NB4 (cell line): ENCODE measurements at regions not wholly inside any gene's neighbourhood (a gene's known extent, or its start where the extent isn't known, plus 50 kb on each side); places are given as distances from the start of the nearest gene placed in this dataset.
A peak's percentile ranks its signal among the peaks of the same experiment; 100 is the strongest.
"Not testable (repeated sequence)": the region's sequence is repeated elsewhere in the genome, so short reads cannot be mapped to it uniquely, and the experiment has no call there.

Experiments
- DNase-seq: peaks from one replicate; pipeline ENCODE4 v3.0.0; 2010; ENCODE audit warnings: low read depth
- H3K4me3 ChIP-seq: one replicate; pipeline ENCODE4 v1.5.1; 2011; ENCODE audit warnings: mild to moderate bottlenecking, low read depth, low read length, moderate library complexity
- MYC ChIP-seq: IDR thresholded peaks from 2 replicates; pipeline ENCODE4 v1.6.1; 2011; ENCODE audit warnings: low read depth, low read length
- POLR2A ChIP-seq: IDR thresholded peaks from 2 replicates; pipeline ENCODE4 v1.6.1; 2011; ENCODE audit warnings: mild to moderate bottlenecking; ENCODE audit not compliant: insufficient read length; ENCODE audit errors: extremely low read depth
- TF ChIP-seq, protein P1 (sequence below): IDR thresholded peaks from one replicate; pipeline ENCODE4 v1.5.1; 2012; ENCODE audit warnings: low read depth, low read length
- TF ChIP-seq, protein P2 (sequence below): IDR thresholded peaks from 2 replicates; pipeline ENCODE4 v1.6.1; 2011; ENCODE audit warnings: low read depth, low read length

DNA sequence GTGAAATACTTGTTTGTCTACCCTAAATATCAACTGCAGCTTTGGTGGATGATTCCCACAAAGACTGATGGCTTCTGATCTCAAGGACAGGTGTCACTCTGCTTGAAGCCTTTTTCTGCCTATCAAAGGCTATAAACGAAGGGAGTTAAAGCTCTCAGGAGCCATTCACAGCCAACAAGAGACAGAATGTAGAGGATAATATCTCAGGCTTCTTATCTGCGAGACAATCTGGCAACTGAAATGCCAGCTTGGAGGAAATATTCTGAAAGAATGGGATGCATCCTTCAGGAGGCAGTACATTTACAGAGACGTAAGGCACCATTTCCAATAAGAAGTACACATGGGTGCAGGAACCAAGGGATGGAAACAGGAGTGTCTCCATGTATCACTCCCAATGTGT is 549.4 kb downstream of the GPAM start:
- DNase-seq: no peak
- no peak for TF ChIP-seq POLR2A
- TF ChIP-seq, protein P1, sequence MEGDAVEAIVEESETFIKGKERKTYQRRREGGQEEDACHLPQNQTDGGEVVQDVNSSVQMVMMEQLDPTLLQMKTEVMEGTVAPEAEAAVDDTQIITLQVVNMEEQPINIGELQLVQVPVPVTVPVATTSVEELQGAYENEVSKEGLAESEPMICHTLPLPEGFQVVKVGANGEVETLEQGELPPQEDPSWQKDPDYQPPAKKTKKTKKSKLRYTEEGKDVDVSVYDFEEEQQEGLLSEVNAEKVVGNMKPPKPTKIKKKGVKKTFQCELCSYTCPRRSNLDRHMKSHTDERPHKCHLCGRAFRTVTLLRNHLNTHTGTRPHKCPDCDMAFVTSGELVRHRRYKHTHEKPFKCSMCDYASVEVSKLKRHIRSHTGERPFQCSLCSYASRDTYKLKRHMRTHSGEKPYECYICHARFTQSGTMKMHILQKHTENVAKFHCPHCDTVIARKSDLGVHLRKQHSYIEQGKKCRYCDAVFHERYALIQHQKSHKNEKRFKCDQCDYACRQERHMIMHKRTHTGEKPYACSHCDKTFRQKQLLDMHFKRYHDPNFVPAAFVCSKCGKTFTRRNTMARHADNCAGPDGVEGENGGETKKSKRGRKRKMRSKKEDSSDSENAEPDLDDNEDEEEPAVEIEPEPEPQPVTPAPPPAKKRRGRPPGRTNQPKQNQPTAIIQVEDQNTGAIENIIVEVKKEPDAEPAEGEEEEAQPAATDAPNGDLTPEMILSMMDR: no peak
- no peak overlapping the region for H3K4me3 ChIP-seq

DNA sequence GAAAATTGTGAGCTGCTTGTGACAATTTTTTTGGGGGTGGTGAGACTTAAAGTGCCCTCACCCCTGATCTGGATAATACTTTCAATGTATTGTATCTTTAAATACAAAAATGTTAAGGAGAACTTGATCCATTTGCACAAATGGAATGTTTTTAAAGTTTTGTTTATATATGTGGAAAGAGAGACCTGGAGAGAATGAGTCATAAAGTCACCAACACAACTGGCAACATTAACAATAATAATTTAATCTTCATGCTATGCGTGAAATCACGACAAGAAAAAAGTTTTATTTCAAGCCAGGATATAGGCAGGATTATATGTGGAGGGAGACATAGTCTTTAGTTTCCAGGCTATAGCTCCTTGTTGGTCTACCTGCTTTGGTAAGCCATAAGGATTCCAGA is 537.5 kb downstream of the GPAM start:
- TF ChIP-seq MYC (no peak), POLR2A (no peak)
- TF ChIP-seq, protein P1: no peak
- TF ChIP-seq, protein P2, sequence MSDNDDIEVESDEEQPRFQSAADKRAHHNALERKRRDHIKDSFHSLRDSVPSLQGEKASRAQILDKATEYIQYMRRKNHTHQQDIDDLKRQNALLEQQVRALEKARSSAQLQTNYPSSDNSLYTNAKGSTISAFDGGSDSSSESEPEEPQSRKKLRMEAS: no peak
- no peak overlapping the region for H3K4me3 ChIP-seq
- no peak for DNase-seq

DNA sequence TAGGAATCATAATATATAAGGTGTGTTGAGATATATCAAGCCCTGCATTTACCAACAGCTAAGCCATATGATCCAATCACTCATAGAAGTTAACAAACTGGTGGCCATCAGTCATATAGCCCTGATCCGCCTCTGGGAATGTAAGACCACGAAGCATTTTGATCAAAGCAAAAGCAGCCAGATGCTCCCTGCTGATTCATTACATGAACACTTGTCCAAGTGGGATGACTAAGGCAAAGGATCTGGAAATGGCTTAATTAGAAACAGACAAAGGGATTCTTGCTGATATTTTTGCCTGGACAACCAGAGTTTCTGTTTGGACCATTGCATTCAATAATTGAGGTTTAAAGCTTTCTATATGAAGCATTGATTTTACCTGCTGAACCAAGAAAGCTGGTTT is 535.5 kb downstream of the GPAM start:
- DNase-seq: no peak
- TF ChIP-seq MYC (no peak), POLR2A (no peak)
- TF ChIP-seq, protein P2: no peak
- TF ChIP-seq, protein P1: no peak
- no peak overlapping the region for H3K4me3 ChIP-seq

DNA sequence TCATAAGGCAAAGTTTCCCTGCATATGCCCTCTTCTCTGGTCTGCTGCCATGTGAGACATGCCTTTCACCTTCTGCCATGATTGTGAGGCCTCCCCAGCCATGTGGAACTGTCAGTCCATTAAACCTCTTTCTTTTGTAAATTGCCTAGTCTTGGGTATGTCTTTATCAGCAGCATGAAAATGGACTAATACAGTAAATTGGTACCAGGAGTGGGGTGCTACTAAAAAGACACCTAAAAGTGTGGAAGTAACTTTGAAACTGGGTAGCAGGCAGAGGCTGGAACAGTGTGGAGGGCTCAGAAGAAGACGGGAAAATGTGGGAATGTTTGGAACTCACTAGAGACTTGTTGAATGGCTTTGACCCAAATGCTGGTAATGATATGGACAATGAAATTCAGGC is 534.5 kb downstream of the GPAM start:
- DNase-seq: not testable (repeated sequence)

DNA sequence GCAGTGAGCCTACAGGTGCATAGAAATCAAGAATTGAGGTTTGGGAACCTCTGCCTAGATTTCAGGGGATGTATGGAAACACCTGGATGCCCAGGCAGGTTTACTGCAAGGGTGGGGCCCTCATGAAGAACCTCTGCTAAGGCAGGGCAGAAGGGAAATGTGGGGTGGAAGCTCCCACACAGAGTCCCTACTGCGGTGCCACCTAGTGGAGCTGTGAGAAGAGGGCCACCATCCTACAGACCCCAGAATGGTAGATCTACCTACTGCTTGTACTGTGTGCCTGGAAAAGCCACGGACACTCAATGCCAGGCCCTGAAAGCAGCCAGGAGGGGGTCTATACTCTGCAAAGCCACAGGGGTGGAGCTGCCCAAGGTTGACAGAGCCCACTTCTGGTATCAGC is 533.5 kb downstream of the GPAM start:
- no peak overlapping the region for H3K4me3 ChIP-seq
- peak; percentile 11 for DNase-seq
- TF ChIP-seq, protein P2: no peak
- no peak for TF ChIP-seq MYC
- no peak for TF ChIP-seq POLR2A
- TF ChIP-seq, protein P1: peak; percentile 15

More for the DNA sequence above, 534.5 kb downstream of the GPAM start:
- H3K4me3 ChIP-seq: not testable (repeated sequence)

DNA sequence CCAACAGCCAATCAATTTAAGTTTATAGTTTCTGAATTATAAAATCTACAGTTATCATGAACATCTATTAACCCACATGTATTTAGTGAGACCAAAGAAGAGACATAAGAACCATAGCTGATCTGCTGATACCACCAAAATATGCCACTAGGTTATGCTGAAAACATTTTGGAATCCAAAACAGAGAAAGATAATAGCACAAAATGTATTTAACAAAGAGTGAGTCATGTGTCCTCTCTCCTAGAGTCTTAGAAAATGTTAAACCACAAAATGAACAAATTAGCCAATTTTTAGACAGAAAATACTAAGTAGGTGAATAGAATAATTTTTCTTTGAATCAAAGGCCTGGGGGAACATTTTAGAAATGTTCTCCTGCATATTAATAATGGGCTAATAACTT is 527.5 kb downstream of the GPAM start:
- DNase-seq: no peak
- H3K4me3 ChIP-seq: no peak overlapping the region
- TF ChIP-seq, protein P2: no peak
- TF ChIP-seq, protein P1: no peak
